GM12878 (cell line): ENCODE measurements at regions not wholly inside any gene's neighbourhood (a gene's known extent, or its start where the extent isn't known, plus 50 kb on each side); places are given as distances from the start of the nearest gene placed in this dataset.

Experiments used
- CUX1 ChIP-seq: IDR thresholded peaks from 2 replicates; pipeline ENCODE4 v1.6.1; 2012; ENCODE audit warnings: improper control_type of control experiment, low read depth, low read length; ENCODE audit not compliant: insufficient replicate concordance
- EZH2 ChIP-seq: IDR thresholded peaks from 2 replicates; pipeline ENCODE4 v1.6.1; 2012; ENCODE audit warnings: low read depth, mild to moderate bottlenecking, control low read depth, inconsistent platforms, low read length, borderline replicate concordance; ENCODE audit not compliant: control insufficient read depth
- MTA2 ChIP-seq: fragments of 450-650 bp; IDR thresholded peaks from 2 replicates; pipeline ENCODE4 v1.6.1; 2016; ENCODE audit warnings: low read depth, mild to moderate bottlenecking, moderate library complexity
- TCF12 ChIP-seq: IDR thresholded peaks from 2 replicates; pipeline ENCODE4 v1.6.1; 2011; ENCODE audit warnings: low read depth, mild to moderate bottlenecking, low read length
- ZBED1 ChIP-seq: IDR thresholded peaks from 2 replicates; pipeline ENCODE4 v1.6.1; 2016; ENCODE audit warnings: borderline replicate concordance
- ZBTB40 ChIP-seq: fragments of 450-650 bp; IDR thresholded peaks from 2 replicates; pipeline ENCODE4 v1.6.1; 2016; ENCODE audit warnings: mild to moderate bottlenecking, moderate library complexity, borderline replicate concordance

DNA sequence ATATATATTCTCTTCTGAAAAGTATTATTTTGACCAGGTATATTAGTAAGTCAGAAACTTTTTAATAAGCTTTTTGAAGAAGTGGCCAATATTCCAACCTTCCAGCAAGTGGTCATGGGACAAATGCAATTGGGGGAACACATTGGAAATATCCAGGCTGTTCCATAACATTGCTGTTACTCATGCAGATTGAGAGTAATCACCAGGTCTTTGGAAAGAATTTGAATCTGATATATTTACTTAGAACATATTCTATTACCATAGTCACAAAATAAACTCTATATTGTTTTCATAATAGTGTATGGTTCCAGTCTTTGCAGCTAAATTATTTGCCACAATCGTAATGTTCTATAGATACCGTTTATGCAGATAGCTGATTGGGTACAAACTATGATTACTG lies 102.8 kb downstream of the TAF11L14 start (continued):
- TF ChIP-seq CUX1: no peak
- no peak for TF ChIP-seq EZH2
- TF ChIP-seq TCF12: no peak
- no peak for TF ChIP-seq MTA2
- no peak for TF ChIP-seq ZBTB40
- no peak for TF ChIP-seq ZBED1
